ES-I3 (cell line): ENCODE measurements at regions not wholly inside any gene's neighbourhood (a gene's known extent, or its start where the extent isn't known, plus 50 kb on each side); places are given as distances from the start of the nearest gene placed in this dataset.

Experiments used
- H3K36me3 ChIP-seq: 2 replicates; pipeline ENCODE4 v1.6.1; 2013; ENCODE audit warnings: mild to moderate bottlenecking, low read length, control low read depth, moderate library complexity; ENCODE audit not compliant: insufficient read depth
- H3K4me1 ChIP-seq: 2 replicates; pipeline ENCODE4 v1.6.1; 2013; ENCODE audit warnings: mild to moderate bottlenecking, control low read depth, low read length; ENCODE audit not compliant: insufficient read depth
- H3K9ac ChIP-seq: 2 replicates; pipeline ENCODE4 v1.6.1; 2013; ENCODE audit warnings: low read depth, mild to moderate bottlenecking, low read length, moderate library complexity
- H3K9me3 ChIP-seq: 2 replicates; pipeline ENCODE4 v1.6.1; 2013; ENCODE audit warnings: mild to moderate bottlenecking, low read length, moderate library complexity; ENCODE audit not compliant: control insufficient read depth, insufficient read depth

- no peaks in the 10 kb centered on the region for H3K9me3 ChIP-seq
- H3K9ac ChIP-seq, result no peak overlapping the region
- H3K4me1 ChIP-seq, result peaks cover 8% of the 10 kb centered on the region; the same call in 1 of the 2 replicates
- no peaks in the 10 kb centered on the region for H3K36me3 ChIP-seq
Observed at GRCh38 chr1:30508175-30508448, 215.3 kb downstream of the MATN1 start.

- Histone ChIP-seq H3K36me3 (no peaks in the 10 kb centered on the region), H3K9me3 (no peaks in the 10 kb centered on the region), H3K4me1 (peaks cover 8% of the 10 kb centered on the region; the same call in 1 of the 2 replicates), H3K9ac (no peak overlapping the region)
Observed at GRCh38 chr1:30507401-30508174, 215.8 kb downstream of the MATN1 start.

GRCh38 chr1:30507016-30507312 is 216.4 kb downstream of the MATN1 start:
- no peaks in the 10 kb centered on the region for H3K36me3 ChIP-seq
- no peaks in the 10 kb centered on the region for H3K9me3 ChIP-seq
- H3K9ac ChIP-seq, result no peak overlapping the region
- peaks cover 6% of the 10 kb centered on the region; the same call in 1 of the 2 replicates for H3K4me1 ChIP-seq

DNA sequence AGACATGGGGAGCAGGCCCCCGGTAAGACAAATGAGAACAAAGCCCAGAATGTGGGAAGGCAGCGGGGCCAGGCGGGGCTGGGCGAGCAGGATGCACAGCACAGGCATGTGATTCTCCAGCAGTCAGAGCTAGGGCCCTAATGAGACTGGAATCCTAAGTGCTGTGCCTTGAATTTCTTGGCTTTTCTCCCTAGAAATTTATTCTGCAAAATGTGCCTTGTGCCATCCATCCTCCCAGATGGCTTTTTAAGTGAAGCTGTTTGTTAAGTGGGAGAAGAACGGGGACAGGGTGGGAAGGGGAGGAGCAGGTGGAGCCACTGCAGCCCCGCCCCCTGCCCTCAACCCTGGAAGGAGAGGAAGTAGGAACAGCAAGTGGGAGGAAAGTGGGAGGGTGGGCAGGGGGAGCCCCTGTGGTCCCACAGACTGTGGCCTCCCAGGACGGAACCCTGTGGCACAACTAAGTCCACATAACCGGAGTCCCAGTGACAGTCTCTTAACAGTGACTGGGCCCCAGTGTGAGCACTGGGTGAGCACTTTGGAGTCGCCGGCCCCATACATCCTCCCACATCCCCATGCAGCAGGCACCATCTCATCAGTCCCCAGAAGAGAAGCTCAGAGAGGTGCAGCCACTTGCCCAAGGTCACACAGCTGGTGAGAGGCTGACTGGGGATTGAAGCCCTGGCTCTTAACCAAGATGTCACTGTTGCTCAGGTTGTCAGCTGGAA is 216.9 kb downstream of the MATN1 start:
- Histone ChIP-seq H3K36me3 (no peaks in the 10 kb centered on the region), H3K4me1 (0 out of 2 replicates have a peak, but pooled peaks cover under 1% of the 10 kb centered on the region), H3K9me3 (no peaks in the 10 kb centered on the region), H3K9ac (no peak overlapping the region)

DNA sequence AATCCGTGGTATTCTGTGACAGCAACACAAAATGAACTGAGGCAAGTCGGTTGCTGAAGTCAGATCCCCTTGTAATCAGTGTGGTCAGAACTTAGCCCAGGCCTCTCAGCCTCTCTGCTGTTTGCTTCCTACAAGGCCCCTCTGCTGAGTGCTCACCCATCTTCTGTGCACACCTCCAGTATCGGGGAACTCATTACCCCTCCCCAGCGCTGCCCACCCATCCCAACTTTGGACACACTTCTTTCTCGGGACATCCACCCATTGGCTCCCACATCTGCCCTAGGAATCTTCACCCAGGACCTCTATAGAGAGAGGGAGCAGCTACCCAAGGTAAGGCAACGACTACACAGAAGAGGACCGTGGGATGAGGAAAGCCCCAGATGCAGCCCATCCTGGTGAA is 217.5 kb downstream of the MATN1 start:
- no peaks in the 10 kb centered on the region for H3K4me1 ChIP-seq
- no peaks in the 10 kb centered on the region for H3K36me3 ChIP-seq
- H3K9me3 ChIP-seq, result no peaks in the 10 kb centered on the region
- no peak overlapping the region for H3K9ac ChIP-seq

DNA sequence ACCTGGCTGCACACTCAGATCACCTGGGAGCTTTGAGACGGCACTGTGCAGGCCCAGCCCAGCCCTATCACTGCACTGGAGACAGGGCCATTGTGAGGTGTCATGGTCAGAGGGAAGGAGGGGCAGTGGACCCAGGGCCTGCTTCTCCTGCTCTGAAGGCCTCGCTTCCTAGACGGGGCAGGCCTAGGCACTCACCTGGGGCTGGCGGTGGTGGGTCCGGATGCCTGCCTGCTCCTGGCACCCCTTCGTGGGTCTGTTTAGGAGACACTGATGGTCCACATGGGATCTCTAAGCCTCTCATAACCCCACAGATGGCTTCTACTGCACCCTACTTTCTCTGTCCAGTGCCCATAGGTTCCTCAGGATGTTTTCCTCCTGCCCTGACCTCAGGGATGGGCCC is 230.9 kb downstream of the MATN1 start:
- H3K9ac ChIP-seq, result no peak overlapping the region
- peaks cover 2% of the 10 kb centered on the region; the same call in 1 of the 2 replicates for H3K9me3 ChIP-seq
- no peaks in the 10 kb centered on the region for H3K4me1 ChIP-seq
- no peaks in the 10 kb centered on the region for H3K36me3 ChIP-seq

GRCh38 chr1:30491831-30492230 is 231.6 kb downstream of the MATN1 start:
- no peaks in the 10 kb centered on the region for H3K4me1 ChIP-seq
- H3K36me3 ChIP-seq, result no peaks in the 10 kb centered on the region
- no peak overlapping the region for H3K9ac ChIP-seq
- H3K9me3 ChIP-seq, result peaks cover 2% of the 10 kb centered on the region; the same call in 1 of the 2 replicates

DNA sequence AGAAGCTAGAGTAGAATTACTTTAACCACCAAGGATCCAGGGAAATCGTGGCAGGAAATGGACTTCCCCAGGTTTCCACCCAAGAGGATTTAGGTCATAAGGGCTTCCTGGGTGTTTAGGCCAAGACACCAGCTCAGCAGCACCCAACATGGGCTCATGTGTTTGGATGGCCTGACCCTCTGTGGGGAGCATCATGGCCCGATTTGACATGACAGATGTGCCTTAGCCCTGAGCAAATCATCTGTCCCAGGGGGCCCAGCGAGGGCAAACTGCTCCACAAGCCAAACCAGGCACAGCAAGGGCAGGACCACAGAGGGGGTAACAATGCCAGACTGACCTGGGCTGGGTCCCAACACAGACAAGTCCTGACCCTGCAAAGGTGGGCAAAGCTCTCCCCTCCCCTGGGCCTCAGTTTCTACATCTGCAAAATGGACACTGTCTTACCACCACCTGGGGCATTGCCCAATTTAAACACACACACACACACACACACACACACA is 232.8 kb downstream of the MATN1 start:
- Histone ChIP-seq H3K9me3 (peaks cover 2% of the 10 kb centered on the region; the same call in 1 of the 2 replicates), H3K36me3 (no peaks in the 10 kb centered on the region), H3K9ac (no peak overlapping the region)

GRCh38 chr1:30489737-30490389 is 233.5 kb downstream of the MATN1 start:
- Histone ChIP-seq H3K9ac (no peak overlapping the region), H3K36me3 (no peaks in the 10 kb centered on the region), H3K4me1 (no peaks in the 10 kb centered on the region), H3K9me3 (peaks cover 2% of the 10 kb centered on the region; the same call in 1 of the 2 replicates)

More for the DNA sequence above, 232.8 kb downstream of the MATN1 start:
- H3K4me1 ChIP-seq, result no peaks in the 10 kb centered on the region

GRCh38 chr1:30488324-30488913 is 235.0 kb downstream of the MATN1 start:
- peaks cover 2% of the 10 kb centered on the region for H3K9me3 ChIP-seq
- no peak overlapping the region for H3K9ac ChIP-seq
- H3K36me3 ChIP-seq, result no peaks in the 10 kb centered on the region
- H3K4me1 ChIP-seq, result no peaks in the 10 kb centered on the region

DNA sequence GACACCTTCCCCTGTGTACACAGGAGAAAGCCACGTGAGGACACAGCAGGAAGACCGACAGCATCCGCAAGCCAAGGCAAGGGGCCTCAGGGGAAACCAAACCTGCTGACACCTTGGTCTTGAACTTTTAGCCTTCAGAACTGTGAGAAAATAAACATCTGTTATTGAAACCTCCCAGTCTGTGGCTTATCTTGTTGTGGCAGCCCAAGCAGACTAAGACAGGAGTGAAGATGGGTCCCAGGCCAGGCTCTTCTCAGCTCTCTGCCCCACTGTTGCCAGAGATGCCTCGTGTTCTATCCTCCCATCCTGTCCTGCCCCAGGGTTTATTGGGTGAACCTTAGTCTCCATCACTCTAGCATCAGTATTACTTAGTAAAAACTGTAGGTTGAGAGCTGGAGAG is 236.3 kb downstream of the MATN1 start:
- H3K9me3 ChIP-seq, result peaks cover 2% of the 10 kb centered on the region

DNA sequence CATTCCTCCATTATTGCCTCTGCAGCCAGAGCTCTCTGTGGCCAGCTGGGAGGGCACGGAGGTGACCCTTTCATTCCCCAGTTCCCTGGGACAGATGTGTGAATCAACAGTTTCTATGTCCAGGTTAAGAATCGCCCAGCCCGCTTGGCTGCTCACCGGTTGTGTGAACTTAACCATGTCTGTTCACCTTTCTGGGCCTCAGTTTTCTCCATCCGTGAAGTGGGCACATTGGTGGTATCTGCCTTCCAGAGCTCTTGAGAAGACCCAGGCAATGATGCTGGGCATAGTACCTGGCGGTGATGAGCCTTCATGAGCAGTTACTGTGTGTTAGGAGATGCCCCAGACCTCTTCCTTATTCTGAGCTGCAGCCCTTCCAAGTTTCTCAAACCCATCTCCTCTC is 238.3 kb downstream of the MATN1 start:
- Histone ChIP-seq H3K9me3 (no peaks in the 10 kb centered on the region; the same call in none of the 2 replicates), H3K4me1 (no peaks in the 10 kb centered on the region), H3K9ac (no peak overlapping the region), H3K36me3 (no peaks in the 10 kb centered on the region)

More for the DNA sequence above, 236.3 kb downstream of the MATN1 start:
- no peak overlapping the region for H3K9ac ChIP-seq
- H3K4me1 ChIP-seq, result no peaks in the 10 kb centered on the region
- no peaks in the 10 kb centered on the region for H3K36me3 ChIP-seq

GRCh38 chr1:30484668-30485067 is 238.7 kb downstream of the MATN1 start:
- no peaks in the 10 kb centered on the region; the same call in 1 of the 2 replicates for H3K9me3 ChIP-seq
- H3K36me3 ChIP-seq, result no peaks in the 10 kb centered on the region
- no peaks in the 10 kb centered on the region for H3K4me1 ChIP-seq
- H3K9ac ChIP-seq, result no peak overlapping the region

GRCh38 chr1:30479575-30479974 is 243.8 kb downstream of the MATN1 start:
- Histone ChIP-seq H3K9me3 (no peaks in the 10 kb centered on the region; the same call in 1 of the 2 replicates), H3K9ac (no peak overlapping the region), H3K4me1 (no peaks in the 10 kb centered on the region), H3K36me3 (no peaks in the 10 kb centered on the region)
